NCI-H774 (cell line): ENCODE measurements at regions not wholly inside any gene's neighbourhood (a gene's known extent, or its start where the extent isn't known, plus 50 kb on each side); places are given as distances from the start of the nearest gene placed in this dataset.
"Not testable (repeated sequence)": the region's sequence is repeated elsewhere in the genome, so short reads cannot be mapped to it uniquely, and the experiment has no call there.

Source experiments
- DNase-seq: peaks from one replicate; lab custom pipeline; 2025; lab: John Stamatoyannopoulos, UW

DNA sequence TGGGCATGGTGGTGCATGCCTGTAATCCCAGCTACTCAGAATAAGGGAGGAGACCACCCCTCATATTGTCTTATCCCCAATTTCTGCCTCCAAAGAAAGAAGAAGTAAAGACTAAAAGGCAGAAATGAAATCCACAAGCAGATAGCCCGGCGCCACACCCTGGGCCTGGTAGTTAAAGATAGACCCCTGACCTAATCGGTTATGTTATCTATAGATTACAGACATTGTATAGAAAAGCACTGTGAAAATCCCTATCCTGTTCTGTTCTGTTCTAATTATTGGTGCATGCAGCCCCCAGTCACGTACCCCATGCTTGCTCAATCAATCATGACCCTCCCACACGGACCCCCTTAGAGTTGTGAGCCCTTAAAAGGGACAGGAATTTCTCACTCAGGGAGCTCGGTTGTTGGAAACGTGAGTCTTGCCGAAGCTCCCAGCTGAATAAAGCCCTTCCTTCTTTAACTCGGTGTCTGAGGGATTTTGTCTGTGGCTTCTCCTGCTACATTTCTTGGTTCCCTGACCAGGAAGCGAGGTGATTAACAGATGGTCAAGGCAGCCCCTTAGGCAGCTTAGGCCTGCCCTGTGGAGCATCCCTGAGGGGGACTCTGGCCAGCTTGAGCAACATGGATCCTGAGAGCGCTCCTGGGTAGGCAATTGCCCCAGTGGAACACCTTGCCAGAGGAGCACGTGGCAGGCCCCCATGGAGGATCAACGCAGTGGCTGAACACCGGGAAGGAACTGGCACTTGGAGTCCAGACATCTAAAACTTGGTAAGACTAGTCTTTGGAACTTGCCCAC, 188.7 kb upstream of the NDUFV2 start:
- DNase-seq: not testable (repeated sequence)

DNA sequence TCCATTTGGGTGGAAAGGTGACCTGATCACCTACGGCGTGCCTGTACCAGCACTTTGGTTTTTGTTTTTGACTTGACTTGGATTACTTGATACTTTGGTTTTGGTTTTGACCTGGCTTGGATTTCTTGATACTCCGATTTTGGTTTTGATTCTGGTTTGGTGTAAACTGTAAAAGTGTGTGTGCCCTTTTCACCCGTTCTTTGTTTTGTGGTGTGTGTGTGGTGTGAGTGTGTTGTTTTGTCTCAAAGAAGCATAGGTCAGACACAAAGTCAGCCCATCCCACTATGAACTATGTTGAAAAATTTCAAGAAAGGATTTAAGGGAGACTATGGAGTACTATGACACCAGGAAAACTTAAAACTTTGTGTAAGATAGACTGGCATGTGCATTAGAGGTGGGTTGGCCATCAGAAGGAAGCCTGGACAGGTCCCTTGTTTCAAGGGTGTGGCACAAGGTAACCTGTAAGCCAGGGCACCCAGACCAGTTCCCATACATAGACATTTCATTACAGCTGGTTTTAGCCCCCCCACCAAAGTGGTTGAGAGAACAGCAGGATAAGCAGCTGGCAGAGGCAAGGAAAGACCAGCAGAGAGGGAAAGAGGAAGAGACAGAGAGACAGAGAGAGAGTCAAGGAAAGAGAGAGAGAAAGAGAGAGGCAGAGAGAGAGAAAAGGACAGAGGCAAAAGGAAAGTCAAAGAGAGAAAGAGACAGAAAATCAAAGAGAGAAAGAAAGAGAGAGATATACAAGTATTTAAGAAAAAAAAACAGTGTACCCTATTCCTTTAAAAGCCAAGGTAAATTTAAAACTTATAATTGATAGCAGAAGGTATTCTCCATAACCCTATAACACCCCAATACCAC, 187.9 kb upstream of the NDUFV2 start:
- not testable (repeated sequence) for DNase-seq

DNA sequence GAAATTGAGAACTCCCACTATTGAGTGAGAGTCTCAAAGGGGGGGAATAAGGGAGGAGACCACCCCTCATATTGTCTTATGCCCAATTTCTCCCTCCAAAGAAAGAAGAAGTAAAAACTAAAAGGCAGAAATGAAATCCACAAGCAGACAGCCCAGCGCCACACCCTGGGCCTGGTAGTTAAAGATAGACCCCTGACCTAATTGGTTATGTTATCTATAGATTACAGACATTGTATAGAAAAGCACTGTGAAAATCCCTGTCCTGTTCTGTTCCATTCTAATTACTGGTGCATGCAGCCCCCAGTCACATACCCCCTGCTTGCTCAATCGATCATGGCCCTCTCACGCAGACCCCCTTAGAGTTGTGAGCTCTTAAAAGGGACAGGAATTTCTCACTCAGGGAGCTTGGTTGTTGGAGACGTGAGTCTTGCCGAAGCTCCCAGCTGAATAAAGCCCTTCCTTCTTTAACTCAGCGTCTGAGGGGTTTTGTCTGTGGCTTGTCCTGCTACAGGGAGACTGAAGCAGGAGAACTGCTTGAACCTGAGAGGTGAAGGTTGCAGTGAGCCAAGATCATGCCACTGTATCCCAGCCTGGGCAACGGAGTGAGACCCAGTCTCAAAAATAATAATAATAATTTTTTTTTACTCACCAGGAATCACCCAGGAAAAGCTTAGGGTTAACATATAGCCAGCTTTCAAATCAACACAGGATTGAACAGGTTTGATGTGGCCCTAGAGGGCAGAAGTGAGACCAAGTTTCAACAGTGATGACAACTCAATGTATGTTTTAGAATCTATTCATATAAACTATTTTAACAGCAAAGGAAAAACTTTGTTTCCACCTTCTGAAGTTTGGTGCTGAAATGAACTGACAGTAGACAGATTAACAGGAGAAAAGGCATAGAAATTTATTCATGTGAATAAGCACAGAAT, 181.4 kb upstream of the NDUFV2 start:
- DNase-seq: not testable (repeated sequence)

DNA sequence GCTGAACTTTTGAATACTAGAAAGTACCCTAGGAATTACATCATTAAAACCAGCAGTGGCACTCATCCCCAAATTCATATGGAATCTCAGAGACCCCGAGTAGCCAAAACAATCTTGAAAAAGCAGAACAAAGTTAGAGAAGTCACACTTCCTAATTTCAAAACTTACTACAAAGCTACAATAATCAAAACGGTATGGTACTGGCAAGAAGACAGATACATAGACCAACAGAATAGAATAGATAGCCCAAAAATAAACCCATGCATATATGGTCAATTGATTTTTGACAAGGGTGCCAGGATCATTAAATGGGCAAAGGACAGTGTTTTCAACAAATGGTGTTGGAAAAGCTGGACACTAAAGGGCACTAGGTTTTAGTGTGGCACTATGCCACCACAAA, 176.0 kb upstream of the NDUFV2 start:
- DNase-seq: no peak

DNA sequence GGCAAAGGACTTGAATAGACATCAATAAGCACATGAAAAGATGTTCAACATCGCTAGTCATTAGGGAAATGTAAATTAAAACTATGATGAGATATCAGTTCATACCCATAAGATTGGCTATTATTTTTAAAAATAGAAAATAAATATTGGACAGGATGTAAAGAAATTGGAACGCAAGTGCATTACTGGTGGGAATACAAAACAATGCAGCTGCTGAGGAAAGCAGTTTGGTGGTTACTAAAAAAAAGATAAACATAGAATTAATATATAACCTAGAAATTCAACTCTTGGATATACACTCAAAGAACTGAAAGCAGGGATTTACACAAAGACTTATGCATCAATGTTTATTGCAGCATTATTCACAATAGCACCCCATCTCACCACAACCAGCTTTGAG, 174.5 kb upstream of the NDUFV2 start:
- DNase-seq: no peak

DNA sequence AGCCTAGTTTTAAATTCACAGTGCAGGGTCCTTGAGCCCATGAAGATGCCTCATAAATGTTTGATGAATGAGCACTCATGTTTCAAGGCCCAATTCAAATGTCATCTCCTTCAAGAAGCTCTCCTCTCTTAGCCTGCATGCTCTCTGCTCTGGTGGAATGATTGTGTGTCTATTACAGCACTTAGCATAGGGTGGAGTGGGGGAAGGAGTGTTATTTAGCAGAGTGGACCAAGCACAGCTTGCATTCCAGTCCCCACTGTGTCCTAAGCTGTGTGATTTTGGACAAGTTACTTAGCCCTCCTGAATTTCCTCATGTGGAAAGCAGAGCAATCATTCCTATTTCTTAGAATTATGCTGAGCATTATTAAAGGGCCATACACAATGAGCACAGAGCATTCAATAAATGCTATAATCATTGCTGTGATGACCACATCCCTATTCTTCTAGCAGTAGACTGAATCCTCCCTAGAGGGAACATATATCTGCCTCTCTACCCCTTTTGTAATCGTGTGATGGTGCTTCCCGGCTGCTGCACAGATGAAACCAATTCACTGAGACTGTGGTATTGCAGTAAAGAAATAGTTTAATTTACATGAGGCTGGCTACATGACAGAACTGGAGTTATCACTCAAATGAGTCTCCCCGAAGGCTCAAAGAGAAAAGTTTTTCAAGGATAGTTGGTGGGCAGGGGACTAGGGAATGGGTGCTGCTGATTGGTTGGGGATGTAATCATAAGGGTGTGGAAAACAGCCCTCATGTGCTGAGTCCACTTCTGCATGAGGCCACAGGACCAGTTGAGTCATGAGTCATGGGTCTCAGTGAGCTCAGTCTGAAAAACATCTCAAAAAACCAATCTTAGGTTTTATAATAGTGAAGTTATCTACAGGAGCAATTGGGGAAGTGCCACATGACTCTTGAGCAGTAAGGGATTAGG, 173.4 kb upstream of the NDUFV2 start:
- no peak for DNase-seq

DNA sequence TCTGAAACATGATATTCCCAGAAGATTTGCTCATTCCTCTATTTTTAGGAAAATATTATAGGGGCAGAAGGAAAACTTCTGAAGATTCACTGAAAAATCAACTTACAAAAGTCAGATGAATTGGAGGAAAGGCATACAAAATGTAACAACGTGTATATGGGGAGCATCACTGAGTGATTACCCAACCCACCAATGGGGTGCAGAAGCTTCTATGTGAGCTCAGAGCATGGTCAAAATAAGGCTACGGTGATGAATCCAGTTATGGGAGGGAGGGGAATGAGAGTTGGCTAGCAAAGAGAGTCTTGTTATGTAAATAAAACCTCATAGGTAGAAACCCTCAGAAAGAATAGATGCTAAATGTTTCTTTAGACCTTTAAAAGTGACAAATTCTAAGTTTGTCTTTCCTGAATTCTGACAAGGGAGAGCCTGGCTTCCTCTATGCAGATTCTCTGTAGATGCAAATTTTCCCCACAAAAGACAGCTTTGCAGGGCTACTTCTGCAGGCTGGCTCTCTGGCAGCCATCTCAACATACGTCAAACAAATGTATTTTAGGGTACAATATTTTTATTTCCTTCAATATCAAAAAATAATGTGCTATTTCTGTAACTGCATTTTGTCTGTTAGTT, 171.4 kb upstream of the NDUFV2 start:
- no peak for DNase-seq

DNA sequence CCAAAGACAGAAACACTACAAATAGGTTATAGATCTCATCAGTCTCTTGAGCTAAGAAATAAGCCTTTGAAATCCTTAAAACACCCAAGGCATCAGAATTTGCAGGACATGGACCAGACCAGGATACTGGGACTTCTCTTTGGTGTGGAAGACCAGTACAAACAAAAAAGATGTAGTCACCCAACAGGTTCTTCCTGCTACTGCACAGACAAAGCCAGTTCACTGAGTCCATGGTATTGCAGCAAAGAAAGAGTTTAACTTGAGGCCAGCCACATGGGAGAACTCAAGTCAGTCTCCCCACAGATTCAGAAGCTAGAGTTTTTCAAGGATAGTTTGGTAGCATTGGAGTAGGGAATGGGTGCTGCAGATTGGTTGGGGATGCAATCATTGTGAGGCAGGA, 169.6 kb upstream of the NDUFV2 start:
- no peak for DNase-seq

DNA sequence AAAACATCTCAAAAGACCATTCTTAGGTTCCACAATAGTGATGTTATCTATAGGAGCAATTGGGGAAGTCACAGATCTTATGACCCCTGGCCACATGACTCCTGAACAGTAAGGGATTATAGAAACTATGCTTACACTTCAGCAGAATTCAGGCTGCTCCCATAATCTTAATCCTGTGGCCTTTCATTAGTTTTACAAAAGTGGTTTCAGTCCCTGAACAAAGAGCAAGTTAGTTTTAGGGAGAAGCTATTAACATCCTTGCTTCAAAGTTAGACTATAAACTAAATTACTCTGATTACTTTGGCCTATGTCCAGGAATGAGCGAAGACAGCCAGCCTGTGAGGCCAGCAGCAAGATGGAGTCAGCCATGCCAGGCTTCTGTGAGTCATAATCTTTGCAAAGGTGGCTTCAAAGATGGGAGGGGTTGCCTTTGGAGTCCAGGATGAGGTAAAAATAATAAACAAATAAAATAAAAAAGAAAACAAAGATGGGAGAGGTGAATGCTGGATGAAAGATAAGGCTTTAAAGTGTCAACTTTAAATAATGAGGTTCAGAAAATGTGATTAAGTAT, 168.7 kb upstream of the NDUFV2 start:
- no peak for DNase-seq

DNA sequence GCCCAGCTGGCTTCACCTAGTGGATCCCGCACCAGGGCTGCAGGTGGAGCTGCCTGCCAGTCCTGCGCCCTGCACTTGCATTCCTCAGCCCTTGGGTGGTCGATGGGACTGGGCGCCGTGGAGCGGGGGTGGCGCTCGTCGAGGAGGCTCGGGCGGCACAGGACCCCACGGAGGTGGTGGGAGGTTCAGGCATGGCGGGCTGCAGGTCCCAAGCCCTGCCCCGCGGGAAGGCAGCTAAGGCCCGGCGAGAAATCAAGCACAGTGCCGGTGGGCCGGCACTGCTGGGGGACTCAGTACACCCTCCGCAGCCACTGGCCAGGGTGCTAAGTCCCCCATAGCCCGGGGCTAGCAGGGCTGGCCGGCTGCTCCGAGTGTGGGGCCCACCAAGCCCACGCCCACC, 167.2 kb upstream of the NDUFV2 start:
- not testable (repeated sequence) for DNase-seq

DNA sequence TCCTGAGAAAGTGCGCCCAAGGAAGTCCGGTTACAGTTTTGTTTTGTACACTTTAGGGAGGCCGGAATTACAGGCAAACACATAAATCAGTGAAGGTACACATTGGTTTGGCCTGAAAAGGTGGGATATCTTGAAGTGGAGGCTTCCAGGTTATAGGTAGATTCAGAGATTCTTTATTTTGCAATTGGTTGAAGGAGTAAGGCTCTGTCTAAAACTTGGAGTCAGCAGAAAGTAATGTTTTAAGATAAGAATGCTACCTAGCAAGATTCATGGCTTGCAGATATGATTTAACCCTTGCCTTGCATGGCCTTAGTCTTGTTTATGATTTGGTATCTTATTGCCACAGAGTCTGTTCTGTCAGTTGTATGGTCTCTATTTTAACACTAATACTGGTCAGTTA, 165.9 kb upstream of the NDUFV2 start:
- no peak for DNase-seq

DNA sequence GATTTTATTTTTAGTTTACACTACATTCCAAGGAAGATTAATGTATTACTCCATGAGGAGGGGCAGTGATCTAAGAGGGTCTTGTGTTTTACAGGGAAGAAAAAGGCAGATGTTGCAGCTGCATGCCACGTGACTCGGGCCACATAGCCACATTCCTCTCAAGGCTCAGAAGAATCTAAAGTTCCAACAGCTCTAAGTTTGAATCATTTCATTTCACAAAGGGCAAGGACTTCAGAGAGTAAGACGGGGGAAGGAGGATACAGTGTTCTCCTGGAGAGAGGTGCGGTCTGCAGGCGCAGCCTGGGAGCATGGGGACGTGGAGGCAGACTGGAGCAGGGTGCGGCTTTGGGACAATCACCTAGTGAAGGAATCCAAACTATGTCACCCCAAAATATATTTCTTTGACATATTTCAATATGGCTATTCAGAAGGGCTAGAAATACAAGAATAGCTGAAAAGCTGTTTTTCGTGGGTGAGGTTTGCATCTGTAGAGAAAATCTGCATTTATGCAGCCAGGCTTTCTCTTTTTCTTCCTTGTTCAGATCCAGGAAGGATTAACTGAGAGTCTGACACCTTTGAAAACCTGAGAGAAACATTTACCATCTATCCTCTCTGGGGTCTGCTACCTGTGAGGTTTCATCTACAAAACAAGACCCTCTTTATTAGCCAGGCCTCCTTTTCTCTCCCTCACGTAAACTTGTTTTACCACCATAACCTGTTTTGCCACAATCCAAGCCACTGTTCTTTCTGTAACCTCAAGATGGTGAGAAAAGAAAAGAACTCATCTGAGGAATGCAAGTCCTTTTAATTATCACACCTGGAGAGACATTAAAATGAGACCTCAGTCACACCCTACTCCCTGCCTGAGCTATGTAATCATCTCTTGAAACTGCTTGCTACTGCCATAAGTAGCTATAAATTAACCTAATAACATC, 165.1 kb upstream of the NDUFV2 start:
- no peak for DNase-seq

DNA sequence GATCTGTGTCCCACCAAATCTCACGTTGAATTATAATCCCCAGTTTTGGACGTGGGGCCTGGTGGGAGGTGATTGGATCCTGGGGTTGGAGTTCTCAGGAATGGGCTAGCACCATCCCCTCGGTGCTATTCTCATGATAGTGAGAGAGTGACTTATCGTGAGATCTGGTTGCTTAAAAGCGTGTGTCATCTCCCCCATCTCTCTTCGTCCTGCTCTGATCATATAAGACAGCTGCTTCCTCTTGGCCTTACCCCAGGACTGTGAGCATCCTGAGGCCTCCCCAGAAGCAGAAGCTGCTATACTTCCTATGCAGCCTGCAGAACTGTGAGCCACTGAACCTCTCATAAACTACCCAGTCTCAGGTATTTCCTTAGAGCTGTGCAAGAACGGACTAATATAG, 163.7 kb upstream of the NDUFV2 start:
- DNase-seq: no peak

DNA sequence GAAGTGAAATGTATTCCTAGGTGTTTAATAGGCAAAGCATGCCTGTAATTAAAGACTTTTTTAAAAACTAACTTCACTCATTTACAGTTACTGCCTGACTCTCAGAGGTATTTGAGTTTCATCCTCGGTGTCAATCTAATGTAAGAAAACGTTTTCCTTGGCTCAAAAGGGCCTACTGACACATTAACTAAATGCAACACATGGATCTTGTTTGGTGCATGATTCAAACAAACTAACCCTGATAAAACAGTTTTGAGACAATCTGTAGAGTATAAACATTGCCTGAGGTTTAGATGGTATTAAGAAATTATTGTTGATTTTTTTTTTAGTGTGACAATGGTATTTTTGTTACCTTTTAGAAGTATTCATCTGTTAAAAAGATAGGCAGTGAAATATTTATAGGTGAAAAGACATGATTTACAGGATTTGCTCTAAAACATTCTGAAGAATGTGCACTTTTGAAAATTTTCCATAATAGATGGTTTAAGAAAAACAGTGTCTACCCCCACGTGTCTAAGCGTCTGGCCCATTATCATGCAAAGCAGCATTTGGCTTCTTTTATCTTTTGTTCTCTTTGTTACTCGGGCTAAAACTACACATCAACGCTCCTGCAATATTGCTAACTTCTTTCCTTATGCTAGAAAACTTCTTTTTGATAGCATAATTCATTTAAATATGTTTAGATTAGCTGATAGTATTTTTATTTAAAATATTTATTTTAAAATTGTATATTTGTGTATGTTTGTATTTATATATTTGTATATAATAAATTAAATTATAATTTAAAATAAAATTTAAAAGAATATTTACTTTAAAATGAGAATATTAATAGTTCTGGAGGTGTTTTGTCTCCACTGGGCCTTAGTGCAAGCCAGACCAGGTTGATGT, 160.2 kb upstream of the NDUFV2 start:
- DNase-seq: no peak

DNA sequence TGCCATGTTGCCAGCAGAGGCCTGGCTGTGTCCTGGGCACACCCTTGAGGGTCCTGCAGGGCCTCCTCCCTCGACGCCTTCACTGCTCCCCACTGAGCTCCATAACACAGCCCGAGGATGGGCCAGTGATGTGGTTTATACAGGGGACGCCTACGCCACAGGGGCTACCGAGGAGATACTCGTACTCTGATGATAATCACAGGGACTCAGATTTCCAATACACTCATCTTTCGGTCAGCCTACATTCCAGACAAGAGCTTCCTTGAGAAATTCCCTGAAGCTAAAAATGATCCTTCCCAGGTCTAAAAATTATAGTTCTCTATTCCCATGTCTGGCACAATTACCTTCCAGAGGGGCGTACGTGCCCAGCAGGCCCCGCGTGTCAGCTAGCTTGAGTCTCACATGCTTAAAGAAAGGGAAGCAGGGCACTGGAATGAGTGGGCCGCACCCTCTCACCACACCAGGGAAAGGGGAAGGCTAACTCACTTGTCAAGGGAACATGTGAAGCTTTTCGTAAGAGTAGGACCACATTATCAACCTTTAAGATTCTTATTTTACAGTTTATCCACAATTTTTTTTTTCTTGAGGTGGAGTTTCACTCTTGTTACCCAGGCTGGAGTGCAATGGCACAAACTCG, 159.5 kb upstream of the NDUFV2 start:
- DNase-seq: no peak

DNA sequence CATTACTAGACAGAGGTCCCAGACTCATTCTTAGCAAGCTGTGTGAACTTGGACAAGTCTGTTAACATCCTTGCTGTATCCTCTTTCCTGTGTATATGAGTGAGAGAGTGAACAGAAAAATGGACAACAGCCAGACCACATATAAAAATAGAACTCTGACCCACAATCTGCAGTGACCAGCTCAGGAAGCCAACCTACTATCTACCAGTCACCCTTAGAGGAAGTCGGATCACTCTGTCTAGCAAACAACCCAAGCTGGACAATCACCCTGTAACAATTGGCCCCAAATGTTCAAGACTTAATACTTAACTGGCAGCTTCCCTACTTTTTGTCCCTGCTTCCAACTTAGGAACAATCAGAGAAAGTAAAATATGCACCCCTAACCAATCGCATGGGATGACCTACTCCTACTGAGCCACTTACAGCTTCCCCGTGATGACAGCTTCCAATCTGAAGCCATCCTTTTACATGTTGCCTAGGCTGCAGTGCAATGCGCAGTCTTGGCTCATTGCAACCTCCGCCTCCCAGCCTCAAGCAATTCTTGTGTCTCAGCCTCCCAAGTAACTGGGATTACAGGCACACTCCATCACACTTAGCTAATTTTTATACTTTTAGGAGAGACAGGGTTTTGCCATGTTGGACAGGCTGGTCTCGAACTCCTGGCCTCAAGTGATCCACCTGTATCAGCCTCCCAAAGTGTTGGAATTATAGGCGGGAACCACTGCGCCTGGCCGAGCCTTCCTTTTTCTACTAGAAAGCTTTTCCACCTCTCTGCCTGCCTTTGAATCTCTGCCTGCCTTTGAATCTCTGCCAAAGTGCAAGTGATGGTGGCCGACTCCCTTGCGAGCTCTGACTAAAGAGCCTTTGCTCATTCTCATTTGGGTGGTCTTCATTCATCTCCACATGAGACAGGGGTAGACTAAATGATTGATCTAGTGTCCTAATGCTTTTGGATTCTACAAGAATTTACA, 158.3 kb upstream of the NDUFV2 start:
- no peak for DNase-seq
